SIG-M5 (cell line): ENCODE measurements at regions not wholly inside any gene's neighbourhood (a gene's known extent, or its start where the extent isn't known, plus 50 kb on each side); places are given as distances from the start of the nearest gene placed in this dataset.

ENCODE experiments used
- DNase-seq: peaks from one replicate; lab custom pipeline; 2025; lab: John Stamatoyannopoulos, UW

DNA sequence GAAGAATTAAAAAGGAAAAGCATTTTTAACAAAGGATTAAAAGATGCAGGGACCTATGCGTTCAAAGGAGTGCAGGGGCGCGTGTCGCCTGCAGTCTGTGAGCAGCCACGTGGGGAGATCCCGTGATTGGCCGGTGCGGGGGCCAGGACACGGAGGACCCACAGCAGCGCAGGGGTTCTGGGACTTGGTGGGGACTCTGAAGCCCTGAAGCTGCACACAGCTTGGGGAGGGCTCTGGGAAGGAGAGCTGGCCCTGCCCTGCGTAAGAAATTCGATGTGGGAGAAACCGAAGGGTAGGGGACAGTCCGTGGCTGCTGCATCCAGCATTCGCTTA lies 268.1 kb downstream of the KLF6 start:
- no peak for DNase-seq

DNA sequence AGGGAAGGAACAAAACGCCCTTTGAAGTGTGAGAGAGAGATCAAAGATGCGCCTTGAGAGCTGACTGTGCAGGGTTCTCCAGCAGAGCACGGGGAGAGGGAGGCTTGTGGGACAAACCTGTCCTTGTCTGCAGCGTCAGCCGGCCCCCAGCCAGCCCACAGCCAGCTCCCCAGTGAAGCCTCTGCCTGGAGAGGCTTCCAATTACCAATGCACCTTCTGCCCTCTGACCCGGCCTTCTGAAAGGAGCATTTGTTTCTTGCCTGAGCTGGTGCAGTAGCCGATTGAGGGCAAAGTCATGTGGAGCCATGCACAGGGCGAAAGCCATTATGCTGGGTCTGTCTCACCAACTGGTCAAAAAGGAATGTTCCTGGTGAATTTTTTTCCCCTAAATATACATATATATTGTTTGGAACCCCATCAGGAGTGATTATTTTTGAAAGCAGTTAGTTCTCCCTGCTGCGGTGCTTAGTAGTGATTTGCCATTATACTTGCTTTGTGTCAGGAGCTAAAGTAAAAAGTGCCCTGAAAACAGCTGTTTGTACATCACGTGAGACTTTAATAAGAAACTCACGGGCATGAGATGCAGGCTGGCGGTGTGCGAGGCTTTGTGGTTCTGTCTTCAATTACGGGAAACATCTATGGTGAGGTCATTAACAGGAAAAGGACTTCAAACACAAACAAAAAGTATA lies 268.6 kb downstream of the KLF6 start:
- DNase-seq = no peak

DNA sequence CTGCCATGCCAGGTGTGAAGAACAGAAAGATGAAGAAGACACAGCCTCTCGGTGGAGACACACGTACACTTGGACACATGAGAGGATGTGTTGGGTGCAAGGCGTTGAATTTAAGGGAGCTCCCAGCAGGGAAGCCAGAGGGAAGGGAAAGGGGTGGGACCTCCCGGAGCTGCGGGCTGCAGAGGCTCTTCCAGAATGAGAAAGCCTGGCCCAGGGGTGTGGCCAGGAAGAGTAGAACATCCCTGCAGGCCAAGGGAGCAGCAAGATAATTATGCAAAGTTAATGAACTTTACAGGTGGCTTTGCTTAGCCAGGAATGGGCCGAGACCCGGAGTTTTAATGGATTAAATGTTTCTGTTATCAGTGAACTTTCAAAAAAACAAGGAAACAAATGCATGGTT lies 270.3 kb downstream of the KLF6 start:
- DNase-seq = no peak

- no peak for DNase-seq
These were observed 272.7 kb downstream of the KLF6 start for GRCh38 chr10:3512263-3512662.

DNA sequence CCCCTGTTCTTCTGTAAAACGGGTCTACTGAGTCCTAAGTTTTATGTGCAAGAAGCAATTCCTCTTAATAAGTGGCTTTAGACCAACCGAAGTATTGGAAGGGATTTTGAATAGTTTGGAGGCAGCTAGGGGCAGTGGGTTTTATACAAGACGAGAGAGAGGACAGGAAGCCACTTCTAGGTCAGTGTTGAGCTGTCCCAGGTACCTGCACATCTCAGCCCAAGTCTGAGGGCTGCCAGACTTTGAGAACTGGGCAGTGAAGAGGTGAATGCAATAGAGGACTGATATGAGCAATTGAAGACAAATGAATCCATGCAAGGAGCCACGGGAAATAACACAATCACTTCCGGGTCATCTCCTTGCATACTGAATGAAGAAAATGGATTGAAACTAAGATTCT lies 273.5 kb downstream of the KLF6 start:
- no peak for DNase-seq

DNA sequence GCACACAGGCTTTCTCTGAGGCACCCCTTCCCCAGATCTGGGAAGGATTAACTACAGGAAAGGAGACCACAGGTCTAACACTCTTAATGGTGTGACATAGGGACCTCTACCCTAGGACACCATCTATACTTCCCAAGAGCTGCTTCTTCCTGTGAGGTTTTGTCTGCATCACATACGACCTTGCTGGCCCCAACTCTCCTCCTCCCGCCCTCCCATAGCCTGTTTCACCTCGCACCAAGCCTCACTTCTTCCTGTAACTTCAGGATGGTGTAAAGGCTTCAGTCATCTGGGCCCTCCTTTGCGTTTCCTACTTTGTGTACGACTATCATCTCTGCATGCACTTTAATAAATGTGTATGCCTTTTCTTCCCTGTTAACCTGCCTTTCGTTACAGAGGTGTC lies 274.3 kb downstream of the KLF6 start:
- DNase-seq = no peak

- DNase-seq = no peak
These were observed 275.7 kb downstream of the KLF6 start for GRCh38 chr10:3509355-3509754.

DNA sequence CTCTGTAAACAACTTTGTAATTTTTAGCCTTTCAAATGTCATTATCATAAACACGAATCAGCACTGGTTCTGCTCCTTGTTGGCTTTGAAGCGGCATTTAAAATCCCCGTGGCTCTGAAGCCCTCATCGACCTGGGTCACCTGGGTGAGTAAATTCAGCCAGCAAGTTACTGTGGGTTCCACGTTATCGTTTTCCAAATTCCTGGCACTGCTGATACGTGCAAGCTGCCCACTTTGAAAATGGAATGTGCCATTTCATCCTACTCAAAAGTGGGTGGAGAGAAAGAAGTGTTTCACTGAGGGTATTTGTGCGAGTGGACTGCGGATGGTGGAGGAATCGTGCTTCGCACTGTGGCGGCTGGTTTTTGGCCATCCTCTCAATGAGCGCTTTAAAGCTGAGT lies 281.7 kb downstream of the KLF6 start:
- no peak for DNase-seq

- DNase-seq = no peak
These were observed 282.3 kb downstream of the KLF6 start for GRCh38 chr10:3502673-3503072.

DNA sequence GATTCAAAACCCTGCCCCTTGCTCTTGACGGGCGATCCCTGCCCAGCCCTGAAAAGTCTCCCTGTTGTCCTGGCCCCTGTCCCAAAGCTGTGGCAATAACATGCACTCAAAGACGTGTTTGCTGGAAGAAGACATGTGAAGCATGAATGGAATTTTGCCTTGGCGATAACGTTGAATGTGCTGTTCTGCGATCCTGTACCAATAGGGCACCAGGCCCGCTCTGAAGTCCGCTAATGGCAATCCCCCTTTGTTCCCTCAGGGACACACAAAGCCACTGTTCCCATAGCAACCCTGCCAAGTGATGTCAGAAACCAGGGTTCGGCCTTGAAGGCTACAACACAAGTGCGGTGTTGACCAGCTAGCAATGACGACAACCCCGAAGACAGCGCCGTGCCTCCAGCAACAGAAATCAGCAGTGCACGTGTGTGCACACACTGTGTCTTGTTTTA lies 284.6 kb downstream of the KLF6 start:
- no peak for DNase-seq

DNA sequence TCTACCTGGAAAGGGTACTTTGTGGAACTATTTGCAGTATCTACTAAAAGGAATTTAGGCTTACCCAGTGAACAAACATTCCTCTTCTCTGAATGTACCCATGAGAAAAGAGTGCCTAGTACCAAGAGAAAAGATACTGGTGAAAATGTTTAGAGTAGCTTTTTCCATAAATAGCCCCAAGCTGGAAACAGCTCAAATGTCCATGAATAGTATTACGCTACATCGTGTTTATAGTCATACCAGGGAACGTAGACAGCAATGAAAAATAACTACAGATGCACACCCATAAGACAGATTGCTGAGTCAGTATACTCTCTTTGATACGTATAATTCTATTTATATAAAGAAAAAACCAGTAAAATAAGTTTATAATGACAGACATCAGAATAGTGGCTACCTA lies 285.9 kb downstream of the KLF6 start:
- no peak for DNase-seq

GRCh38 chr10:3497581-3497980 lies 287.4 kb downstream of the KLF6 start:
- DNase-seq = no peak

DNA sequence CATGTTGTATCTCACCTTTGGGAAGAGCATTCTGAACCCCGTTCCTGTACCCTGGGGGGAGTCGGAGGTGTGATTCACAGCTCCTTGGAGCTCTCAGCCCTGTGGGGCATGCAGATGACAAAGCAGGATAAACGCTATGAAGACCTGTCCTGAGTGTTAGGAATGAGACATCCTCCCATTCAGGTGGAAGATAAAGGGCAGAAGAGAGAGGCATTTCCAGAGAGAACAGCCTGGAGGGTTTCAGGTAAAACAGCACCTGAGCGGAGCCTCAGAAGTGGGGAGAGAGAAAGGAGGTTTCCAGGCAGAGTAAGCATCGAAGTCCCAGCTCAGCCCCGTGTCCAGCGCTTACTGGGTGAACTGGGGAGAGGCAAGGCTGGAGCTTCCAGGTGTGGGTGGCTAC lies 288.9 kb downstream of the KLF6 start:
- no peak for DNase-seq

DNA sequence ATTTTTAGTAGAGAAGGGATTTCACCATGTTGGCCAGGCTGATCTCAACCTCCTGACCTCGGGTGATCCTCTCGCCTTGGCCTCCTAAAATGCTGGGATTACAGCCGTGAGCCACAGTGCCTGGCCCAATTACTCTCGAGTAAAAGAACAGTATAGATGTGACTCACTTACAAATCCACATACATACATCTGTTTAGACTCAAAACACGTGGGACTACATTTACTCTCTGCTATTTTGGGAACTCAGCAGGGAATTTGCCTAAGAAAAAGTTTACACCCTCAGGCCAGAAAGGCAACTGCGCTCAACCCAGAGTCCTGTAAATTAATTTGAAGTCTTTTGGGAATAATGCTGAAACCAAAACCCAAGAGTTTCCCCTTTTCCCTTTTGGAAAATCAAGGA lies 289.7 kb downstream of the KLF6 start:
- no peak for DNase-seq

- no peak for DNase-seq
These were observed 290.2 kb downstream of the KLF6 start for GRCh38 chr10:3494838-3495230.

- no peak for DNase-seq
These were observed 290.7 kb downstream of the KLF6 start for GRCh38 chr10:3494131-3494837.

- no peak for DNase-seq
These were observed 291.4 kb downstream of the KLF6 start for GRCh38 chr10:3493621-3494020.

- DNase-seq = no peak
These were observed 293.4 kb downstream of the KLF6 start for GRCh38 chr10:3491571-3491970.

GRCh38 chr10:3487228-3487627 lies 297.8 kb downstream of the KLF6 start:
- DNase-seq = no peak

DNA sequence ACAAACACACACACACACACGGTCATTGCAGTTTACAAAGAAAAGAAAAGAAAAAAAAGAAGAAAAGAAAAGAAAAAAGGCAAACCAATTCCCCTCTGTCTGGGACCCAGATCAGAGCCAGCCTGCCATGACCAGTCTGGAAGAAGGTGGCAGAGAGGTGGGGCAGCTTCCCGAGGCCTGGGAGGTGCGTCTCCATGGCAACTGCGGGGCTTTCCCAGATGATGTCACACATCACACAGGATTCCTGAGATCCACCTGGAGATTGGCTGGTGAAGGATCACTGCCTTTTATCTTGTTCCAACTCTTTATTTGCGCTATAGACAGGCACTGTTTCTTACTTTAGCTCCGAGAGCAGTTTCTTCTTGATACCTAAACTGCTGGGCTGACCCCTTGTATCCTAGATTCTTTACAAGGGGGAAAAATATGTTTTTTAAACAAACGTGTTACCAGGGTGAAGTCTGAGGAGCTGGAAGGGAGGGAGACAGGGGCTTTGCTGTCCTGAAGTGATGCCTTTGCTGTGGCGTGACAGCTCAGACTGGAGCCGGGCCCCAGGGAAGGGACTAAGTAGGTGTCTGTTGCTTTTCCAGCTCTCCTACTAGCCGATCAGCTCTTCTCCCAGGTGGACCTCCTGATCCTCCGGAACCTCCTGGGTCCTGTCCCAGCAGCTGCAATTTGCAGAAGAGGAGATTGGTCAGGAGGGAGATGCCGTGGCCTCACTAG lies 298.5 kb downstream of the KLF6 start:
- DNase-seq = no peak

DNA sequence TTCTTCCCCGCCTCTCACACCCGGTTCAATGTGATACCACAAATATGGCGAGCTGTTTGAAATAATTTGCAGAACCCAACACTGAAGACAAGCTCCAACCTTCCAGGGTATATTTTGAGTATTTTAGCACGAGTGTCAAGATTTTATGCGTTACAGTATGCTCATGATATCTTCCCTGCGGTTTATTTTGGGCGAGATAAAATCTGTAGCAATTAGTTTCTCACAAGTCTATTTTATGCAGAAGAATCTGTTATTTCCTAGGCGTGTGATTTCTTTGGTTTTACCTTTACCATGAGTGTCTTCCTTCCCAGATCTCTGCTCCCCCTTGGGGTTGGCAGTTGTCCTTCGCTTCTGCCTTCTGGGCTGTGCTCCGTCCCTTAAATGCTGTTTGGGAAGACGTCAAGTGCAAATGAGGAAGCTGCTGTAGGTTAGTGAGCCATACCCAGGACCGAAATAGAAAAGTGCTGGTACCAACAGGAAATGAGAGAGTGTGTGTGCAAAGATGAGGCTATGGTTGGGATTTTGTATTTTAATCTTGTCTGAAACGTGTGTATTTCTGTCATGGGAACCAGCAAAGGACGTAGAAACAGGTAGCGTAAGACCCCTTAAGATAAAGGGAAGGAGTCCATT lies 299.8 kb downstream of the KLF6 start:
- DNase-seq = no peak

DNA sequence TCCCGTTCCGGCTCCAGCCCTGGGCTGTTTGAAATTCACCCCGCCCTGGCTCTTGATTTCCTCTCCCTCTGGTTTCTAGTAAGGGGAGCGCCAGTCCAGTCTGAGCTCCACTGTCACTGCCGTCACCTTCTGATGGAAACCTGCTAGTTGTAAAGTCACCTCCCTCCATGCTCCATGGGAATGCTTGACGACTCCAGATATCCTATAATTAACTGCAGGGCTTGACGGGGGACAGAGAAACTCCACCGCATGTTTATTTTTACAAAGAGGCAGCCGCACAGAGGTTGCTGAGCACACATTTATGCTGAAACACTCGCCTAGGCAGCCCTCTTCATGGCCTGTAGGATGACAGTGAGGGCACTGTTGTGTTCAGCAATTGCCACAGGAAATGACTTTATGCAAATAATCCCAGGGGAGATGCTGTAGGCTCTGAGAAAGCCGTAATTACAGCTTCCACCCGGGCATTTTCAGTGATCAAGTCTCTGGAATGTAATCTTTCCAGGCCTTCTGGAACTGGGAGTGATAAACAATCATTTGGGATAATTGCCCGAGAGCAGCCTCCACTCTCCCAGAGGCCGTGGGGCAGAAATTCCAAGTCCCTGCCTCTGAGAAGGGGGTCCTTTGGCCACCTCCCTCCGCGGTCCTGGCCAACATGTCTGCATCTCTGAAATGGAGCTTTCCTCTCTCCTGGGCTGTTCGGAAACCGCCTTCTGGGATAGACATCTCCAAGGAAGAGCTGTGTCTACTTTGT lies 300.5 kb downstream of the KLF6 start:
- no peak for DNase-seq
